ENCODE measurements at regions not wholly inside any gene's neighbourhood (a gene's known extent, or its start where the extent isn't known, plus 50 kb on each side); places are given as distances from the start of the nearest gene placed in this dataset.
"Not testable (repeated sequence)": the region's sequence is repeated elsewhere in the genome, so short reads cannot be mapped to it uniquely, and the experiment has no call there.

DNA sequence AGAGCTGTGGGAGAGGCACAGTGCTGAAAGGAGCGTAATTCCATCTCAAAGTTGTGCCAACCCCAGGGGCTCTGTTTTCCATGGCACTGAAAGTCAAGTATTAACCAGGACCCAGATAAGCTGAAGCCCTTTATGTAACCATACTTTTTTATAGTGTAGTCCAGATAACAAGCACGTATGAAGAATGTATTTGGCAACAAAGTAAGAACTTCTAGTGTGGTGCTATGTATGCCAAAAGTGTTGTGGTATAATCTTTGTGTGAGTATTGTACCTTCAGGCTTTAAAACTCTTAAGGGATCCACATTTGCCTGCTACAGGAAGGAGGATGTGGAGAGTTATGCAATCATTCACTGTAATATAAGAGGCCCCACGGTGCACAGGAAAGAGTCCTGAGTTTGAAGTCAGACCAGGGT is 129.4 kb downstream of the IBTK start:
- TF ChIP-seq, protein P1, sequence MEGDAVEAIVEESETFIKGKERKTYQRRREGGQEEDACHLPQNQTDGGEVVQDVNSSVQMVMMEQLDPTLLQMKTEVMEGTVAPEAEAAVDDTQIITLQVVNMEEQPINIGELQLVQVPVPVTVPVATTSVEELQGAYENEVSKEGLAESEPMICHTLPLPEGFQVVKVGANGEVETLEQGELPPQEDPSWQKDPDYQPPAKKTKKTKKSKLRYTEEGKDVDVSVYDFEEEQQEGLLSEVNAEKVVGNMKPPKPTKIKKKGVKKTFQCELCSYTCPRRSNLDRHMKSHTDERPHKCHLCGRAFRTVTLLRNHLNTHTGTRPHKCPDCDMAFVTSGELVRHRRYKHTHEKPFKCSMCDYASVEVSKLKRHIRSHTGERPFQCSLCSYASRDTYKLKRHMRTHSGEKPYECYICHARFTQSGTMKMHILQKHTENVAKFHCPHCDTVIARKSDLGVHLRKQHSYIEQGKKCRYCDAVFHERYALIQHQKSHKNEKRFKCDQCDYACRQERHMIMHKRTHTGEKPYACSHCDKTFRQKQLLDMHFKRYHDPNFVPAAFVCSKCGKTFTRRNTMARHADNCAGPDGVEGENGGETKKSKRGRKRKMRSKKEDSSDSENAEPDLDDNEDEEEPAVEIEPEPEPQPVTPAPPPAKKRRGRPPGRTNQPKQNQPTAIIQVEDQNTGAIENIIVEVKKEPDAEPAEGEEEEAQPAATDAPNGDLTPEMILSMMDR (IDR thresholded peaks at IDR 0.05), result no peak
- ATAC-seq (ENCODE audit: low FRiP score) (no peak), DNase-seq (ENCODE audit: low spot score) (no peak)

DNA sequence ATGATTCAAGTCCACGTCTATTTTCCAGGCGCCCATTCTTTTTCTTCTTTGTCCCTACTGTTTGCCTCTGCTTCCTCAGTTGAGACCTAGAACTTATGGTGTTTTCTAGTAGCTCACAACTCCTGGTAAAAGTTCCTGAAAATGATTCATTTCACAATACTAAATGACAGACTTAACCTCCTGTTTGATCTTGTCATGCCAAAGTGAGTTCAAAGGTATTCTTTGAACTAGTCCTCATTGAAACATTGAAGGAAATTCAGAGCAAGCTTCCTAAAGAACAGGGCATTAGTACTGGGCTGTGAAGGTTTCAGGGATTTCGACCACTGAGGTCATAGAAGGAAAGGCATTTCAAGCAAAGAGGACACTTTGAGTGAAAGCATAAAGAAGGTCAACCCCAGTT is 132.8 kb downstream of the IBTK start:
- DNase-seq (ENCODE audit: low spot score), result no peak
- no peak for ATAC-seq (ENCODE audit: low FRiP score)
- TF ChIP-seq, protein P1 (IDR thresholded peaks at IDR 0.05), result no peak

DNA sequence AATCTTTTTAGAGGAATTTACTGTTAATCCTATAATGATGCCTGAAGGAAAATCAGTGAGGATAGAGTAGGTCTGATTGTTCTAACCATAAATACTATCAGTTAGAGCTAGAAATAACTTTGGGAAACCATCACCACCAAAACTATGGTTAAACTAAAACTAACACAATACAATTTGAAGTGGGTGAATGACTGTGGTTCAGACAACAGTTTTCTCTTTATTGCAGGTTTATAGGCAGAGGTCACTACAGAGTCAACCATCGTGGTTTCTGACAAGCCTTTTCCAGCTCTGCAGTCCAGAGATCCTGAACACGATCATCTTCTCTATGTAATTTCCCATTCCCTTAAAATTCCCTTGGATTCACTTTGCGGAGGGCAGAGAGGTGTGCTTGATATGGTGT is 134.3 kb downstream of the IBTK start:
- ATAC-seq (ENCODE audit: low FRiP score) (no peak), DNase-seq (ENCODE audit: low spot score) (no peak)
- TF ChIP-seq, protein P1 (IDR thresholded peaks at IDR 0.05), result no peak

DNA sequence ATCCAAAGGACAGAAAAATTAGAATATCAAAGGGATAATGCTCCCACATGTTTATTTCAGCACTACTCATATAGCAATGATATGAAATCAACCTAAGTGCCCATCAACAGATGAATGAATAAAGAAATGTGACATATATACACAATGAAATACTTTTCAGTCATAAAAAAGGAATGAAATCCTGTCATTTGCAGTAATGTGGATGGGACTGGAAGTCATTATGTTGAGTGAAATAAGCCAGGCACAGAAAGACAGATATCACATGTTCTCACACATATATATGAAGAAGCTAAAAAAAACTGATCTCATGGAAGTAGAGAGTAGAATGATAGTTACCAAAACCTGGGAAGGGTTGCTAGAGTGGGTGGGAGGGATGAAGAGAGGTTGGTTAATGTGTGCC is 135.7 kb downstream of the IBTK start:
- ATAC-seq (ENCODE audit: low FRiP score), result no peak
- DNase-seq (ENCODE audit: low spot score), result no peak
- TF ChIP-seq, protein P1 (IDR thresholded peaks at IDR 0.05), result no peak

DNA sequence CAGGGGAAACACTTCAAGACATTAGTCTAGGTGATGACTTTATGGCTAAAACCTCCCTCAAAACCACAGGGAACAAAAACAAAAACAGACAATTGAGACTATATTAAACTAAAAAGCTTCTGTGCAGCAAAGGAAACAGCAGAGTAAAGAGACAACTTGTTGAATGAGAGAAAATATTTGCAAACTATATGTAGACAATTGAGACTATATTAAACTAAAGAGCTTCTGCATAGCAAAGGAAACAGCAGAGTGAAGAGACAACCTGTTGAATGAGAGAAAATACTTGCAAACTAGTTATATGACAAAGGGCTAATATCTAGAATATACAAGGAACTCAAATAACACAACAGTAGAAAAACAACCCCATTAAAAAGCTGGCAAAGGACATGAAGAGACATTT is 136.4 kb downstream of the IBTK start:
- ATAC-seq (ENCODE audit: low FRiP score) (no peak), DNase-seq (ENCODE audit: low spot score) (no peak)
- TF ChIP-seq, protein P1 (IDR thresholded peaks at IDR 0.05), result no peak

DNA sequence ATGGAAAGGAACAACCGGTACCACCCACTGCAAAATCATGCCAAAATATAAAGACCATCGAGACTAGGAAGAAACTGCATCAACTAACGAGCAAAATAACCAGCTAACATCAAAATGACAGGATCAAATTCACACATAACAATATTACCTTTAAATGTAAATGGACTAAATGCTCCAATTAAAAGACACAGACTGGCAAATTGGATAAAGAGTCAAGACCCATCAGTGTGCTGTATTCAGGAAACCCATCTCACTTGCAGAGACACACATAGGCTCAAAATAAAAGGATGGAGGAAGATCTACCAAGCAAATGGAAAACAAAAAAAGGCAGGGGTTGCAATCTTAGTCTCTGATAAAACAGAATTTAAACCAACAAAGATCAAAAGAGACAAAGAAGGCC is 144.4 kb downstream of the IBTK start:
- ATAC-seq (ENCODE audit: low FRiP score); DNase-seq (ENCODE audit: low spot score): not testable (repeated sequence)

DNA sequence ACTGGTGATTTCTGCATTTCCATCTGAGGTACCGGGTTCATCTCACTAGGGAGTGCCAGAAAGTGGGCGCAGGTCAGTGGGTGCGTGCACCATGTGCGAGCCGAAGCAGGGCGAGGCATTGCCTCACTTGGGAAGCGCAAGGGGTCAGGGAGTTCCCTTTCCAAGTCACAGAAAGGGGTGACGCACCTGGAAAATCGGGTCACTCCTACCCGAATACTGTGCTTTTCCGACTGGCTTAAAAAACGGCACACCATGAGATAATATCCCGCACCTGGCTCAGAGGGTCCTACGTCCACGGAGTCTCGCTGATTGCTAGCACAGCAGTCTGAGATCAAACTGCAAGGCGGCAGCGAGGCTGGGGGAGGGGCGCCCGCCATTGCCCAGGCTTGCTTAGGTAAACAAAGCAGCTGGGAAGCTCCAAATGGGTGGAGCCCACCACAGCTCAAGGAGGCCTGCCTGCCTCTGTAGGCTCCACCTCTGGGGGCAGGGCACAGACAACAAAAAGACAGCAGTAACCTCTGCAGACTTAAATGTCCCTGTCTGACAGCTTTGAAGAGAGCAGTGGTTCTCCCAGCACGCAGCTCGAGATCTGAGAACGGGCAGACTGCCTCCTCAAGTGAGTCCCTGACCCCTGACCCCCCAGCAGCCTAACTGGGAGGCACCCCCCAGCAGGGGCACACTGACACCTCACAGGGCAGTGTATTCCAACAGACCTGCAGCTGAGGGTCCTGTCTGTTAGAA is 146.0 kb downstream of the IBTK start:
- not testable (repeated sequence) for ATAC-seq (ENCODE audit: low FRiP score); DNase-seq (ENCODE audit: low spot score)

DNA sequence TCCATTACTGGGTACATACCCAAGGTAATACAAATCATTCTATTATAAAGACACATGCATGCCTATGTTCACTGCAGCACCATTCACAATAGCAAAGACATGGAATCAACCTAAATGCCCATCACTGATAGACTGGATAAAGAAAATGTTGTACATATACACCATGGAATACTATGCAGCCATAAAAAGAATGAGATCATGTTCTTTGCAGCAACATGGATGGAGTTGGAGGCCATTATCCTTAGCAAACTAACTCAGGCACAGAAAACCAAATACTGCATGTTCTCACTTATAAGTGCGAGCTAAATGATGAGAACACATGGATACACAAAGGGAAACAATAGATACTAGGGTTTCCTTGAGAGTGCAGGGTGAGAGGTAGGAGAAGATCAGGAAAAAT is 146.8 kb downstream of the IBTK start:
- not testable (repeated sequence) for ATAC-seq (ENCODE audit: low FRiP score)

DNA sequence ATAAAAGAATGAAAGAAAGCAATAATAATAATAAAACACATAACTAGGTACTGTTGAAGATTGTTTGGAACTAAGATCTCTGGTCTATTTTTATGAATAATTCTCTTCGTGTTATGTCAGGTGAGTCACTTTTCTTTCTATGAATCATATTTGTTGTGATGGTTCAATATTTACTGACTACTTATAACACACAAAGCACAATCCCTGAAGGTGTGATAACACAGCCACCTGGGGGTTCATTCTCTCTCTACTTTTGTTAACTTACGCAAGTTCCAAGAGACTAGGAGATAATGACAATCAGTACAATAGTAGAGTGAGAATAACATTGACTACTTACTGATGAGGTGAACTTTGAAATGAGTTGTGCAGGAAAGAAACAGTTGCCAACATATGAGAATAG is 149.9 kb downstream of the IBTK start:
- ATAC-seq (ENCODE audit: low FRiP score) (no peak), DNase-seq (ENCODE audit: low spot score) (no peak)
- TF ChIP-seq, protein P1 (IDR thresholded peaks at IDR 0.05), result no peak

More for the DNA sequence above, 146.8 kb downstream of the IBTK start:
- not testable (repeated sequence) for DNase-seq (ENCODE audit: low spot score)
